ENCODE measurements at regions not wholly inside any gene's neighbourhood (a gene's known extent, or its start where the extent isn't known, plus 50 kb on each side); places are given as distances from the start of the nearest gene placed in this dataset.
"Not testable (repeated sequence)": the region's sequence is repeated elsewhere in the genome, so short reads cannot be mapped to it uniquely, and the experiment has no call there.

GRCh38 chr15:69869291-69869690 lies 228.4 kb downstream of the TLE3 start:
- Histone ChIP-seq H3K9me3 (ENCODE audit: control insufficient read depth in 5 of 5, low read length in 5 of 5) (peaks cover 6 to 20% (median 17%) of the 10 kb centered on the region in 5 donors), H3K4me1 (ENCODE audit: control insufficient read depth in 5 of 5, insufficient read depth in 5 of 5, low read length in 5 of 5) (no peaks in the 10 kb centered on the region), H3K27ac (ENCODE audit: low read depth, low read length) (no peak overlapping the region), H3K9ac (ENCODE audit: low read length in 5 of 5) (no peak overlapping the region), H3K27me3 (ENCODE audit: control insufficient read depth in 5 of 5, insufficient read depth in 4 of 5, low read length in 5 of 5) (peaks cover 0 to 6% (median 0%) of the 10 kb centered on the region in 5 donors), H3K36me3 (ENCODE audit: control insufficient read depth in 5 of 5, insufficient read depth in 5 of 5, low read length in 5 of 5) (no peaks in the 10 kb centered on the region), H3K4me3 (ENCODE audit: low read depth in 1 of 5, low read length in 5 of 5) (no peak overlapping the region)

GRCh38 chr15:69869881-69870505 lies 227.7 kb downstream of the TLE3 start:
- H3K9ac ChIP-seq (ENCODE audit: low read length in 5 of 5) = no peak overlapping the region
- H3K9me3 ChIP-seq (ENCODE audit: control insufficient read depth in 5 of 5, low read length in 5 of 5) = peaks cover 6 to 24% (median 23%) of the 10 kb centered on the region in 5 donors
- no peaks in the 10 kb centered on the region for H3K4me1 ChIP-seq (ENCODE audit: control insufficient read depth in 5 of 5, insufficient read depth in 5 of 5, low read length in 5 of 5)
- peaks cover 0 to 6% (median 0%) of the 10 kb centered on the region in 5 donors for H3K27me3 ChIP-seq (ENCODE audit: control insufficient read depth in 5 of 5, insufficient read depth in 4 of 5, low read length in 5 of 5)
- no peaks in the 10 kb centered on the region for H3K36me3 ChIP-seq (ENCODE audit: control insufficient read depth in 5 of 5, insufficient read depth in 5 of 5, low read length in 5 of 5)
- no peak overlapping the region for H3K4me3 ChIP-seq (ENCODE audit: low read depth in 1 of 5, low read length in 5 of 5)
- H3K27ac ChIP-seq (ENCODE audit: low read depth, low read length) = no peak overlapping the region

- H3K27ac ChIP-seq (ENCODE audit: low read depth, low read length) = no peak overlapping the region
- peaks cover 0 to 6% (median 0%) of the 10 kb centered on the region in 5 donors for H3K27me3 ChIP-seq (ENCODE audit: control insufficient read depth in 5 of 5, insufficient read depth in 4 of 5, low read length in 5 of 5)
- H3K4me1 ChIP-seq (ENCODE audit: control insufficient read depth in 5 of 5, insufficient read depth in 5 of 5, low read length in 5 of 5) = no peaks in the 10 kb centered on the region
- no peak overlapping the region for H3K4me3 ChIP-seq (ENCODE audit: low read depth in 1 of 5, low read length in 5 of 5)
- no peak overlapping the region for H3K9ac ChIP-seq (ENCODE audit: low read length in 5 of 5)
- H3K9me3 ChIP-seq (ENCODE audit: control insufficient read depth in 5 of 5, low read length in 5 of 5) = peaks cover 8 to 28% (median 24%) of the 10 kb centered on the region in 5 donors
- no peaks in the 10 kb centered on the region for H3K36me3 ChIP-seq (ENCODE audit: control insufficient read depth in 5 of 5, insufficient read depth in 5 of 5, low read length in 5 of 5)
Observed at GRCh38 chr15:69871511-69872134, 226.1 kb downstream of the TLE3 start.

- H3K27ac ChIP-seq (ENCODE audit: low read depth, low read length) = no peak overlapping the region
- peaks cover 8 to 28% (median 24%) of the 10 kb centered on the region in 5 donors for H3K9me3 ChIP-seq (ENCODE audit: control insufficient read depth in 5 of 5, low read length in 5 of 5)
- peak overlapping the region in 2 of 5 donors; percentile 0 to 34 for H3K4me3 ChIP-seq (ENCODE audit: low read depth in 1 of 5, low read length in 5 of 5)
- peaks cover 0 to 6% (median 0%) of the 10 kb centered on the region in 5 donors for H3K27me3 ChIP-seq (ENCODE audit: control insufficient read depth in 5 of 5, insufficient read depth in 4 of 5, low read length in 5 of 5)
- H3K4me1 ChIP-seq (ENCODE audit: control insufficient read depth in 5 of 5, insufficient read depth in 5 of 5, low read length in 5 of 5) = no peaks in the 10 kb centered on the region
- H3K36me3 ChIP-seq (ENCODE audit: control insufficient read depth in 5 of 5, insufficient read depth in 5 of 5, low read length in 5 of 5) = no peaks in the 10 kb centered on the region
- no peak overlapping the region for H3K9ac ChIP-seq (ENCODE audit: low read length in 5 of 5)
Observed at GRCh38 chr15:69873807-69874206, 223.9 kb downstream of the TLE3 start.

GRCh38 chr15:69874321-69874720 lies 223.4 kb downstream of the TLE3 start:
- Histone ChIP-seq H3K36me3 (ENCODE audit: control insufficient read depth in 5 of 5, insufficient read depth in 5 of 5, low read length in 5 of 5) (no peaks in the 10 kb centered on the region), H3K27ac (ENCODE audit: low read depth, low read length) (no peak overlapping the region), H3K9ac (ENCODE audit: low read length in 5 of 5) (no peak overlapping the region), H3K4me3 (ENCODE audit: low read depth in 1 of 5, low read length in 5 of 5) (peak overlapping the region in 1 of 5 donors; percentile 34), H3K9me3 (ENCODE audit: control insufficient read depth in 5 of 5, low read length in 5 of 5) (peaks cover 8 to 28% (median 24%) of the 10 kb centered on the region in 5 donors), H3K4me1 (ENCODE audit: control insufficient read depth in 5 of 5, insufficient read depth in 5 of 5, low read length in 5 of 5) (no peaks in the 10 kb centered on the region), H3K27me3 (ENCODE audit: control insufficient read depth in 5 of 5, insufficient read depth in 4 of 5, low read length in 5 of 5) (peaks cover 0 to 6% (median 0%) of the 10 kb centered on the region in 5 donors)

GRCh38 chr15:69876064-69876940 lies 221.4 kb downstream of the TLE3 start:
- Histone ChIP-seq H3K27me3 (ENCODE audit: control insufficient read depth in 5 of 5, insufficient read depth in 4 of 5, low read length in 5 of 5) (peaks cover 0 to 6% (median 0%) of the 10 kb centered on the region in 5 donors), H3K4me1 (ENCODE audit: control insufficient read depth in 5 of 5, insufficient read depth in 5 of 5, low read length in 5 of 5) (no peaks in the 10 kb centered on the region), H3K4me3 (ENCODE audit: low read depth in 1 of 5, low read length in 5 of 5) (no peak overlapping the region), H3K9me3 (ENCODE audit: control insufficient read depth in 5 of 5, low read length in 5 of 5) (peaks cover 8 to 28% (median 24%) of the 10 kb centered on the region in 5 donors), H3K27ac (ENCODE audit: low read depth, low read length) (no peak overlapping the region), H3K36me3 (ENCODE audit: control insufficient read depth in 5 of 5, insufficient read depth in 5 of 5, low read length in 5 of 5) (no peaks in the 10 kb centered on the region), H3K9ac (ENCODE audit: low read length in 5 of 5) (no peak overlapping the region)

- not testable (repeated sequence) for H3K4me3 ChIP-seq (ENCODE audit: low read depth in 1 of 5, low read length in 5 of 5); H3K9me3 ChIP-seq (ENCODE audit: control insufficient read depth in 5 of 5, low read length in 5 of 5); H3K27ac ChIP-seq (ENCODE audit: low read depth, low read length); H3K9ac ChIP-seq (ENCODE audit: low read length in 5 of 5); H3K27me3 ChIP-seq (ENCODE audit: control insufficient read depth in 5 of 5, insufficient read depth in 4 of 5, low read length in 5 of 5); H3K36me3 ChIP-seq (ENCODE audit: control insufficient read depth in 5 of 5, insufficient read depth in 5 of 5, low read length in 5 of 5); H3K4me1 ChIP-seq (ENCODE audit: control insufficient read depth in 5 of 5, insufficient read depth in 5 of 5, low read length in 5 of 5)
Observed at GRCh38 chr15:69879963-69880362, 217.8 kb downstream of the TLE3 start.

GRCh38 chr15:69880571-69881301 lies 217.0 kb downstream of the TLE3 start:
- H3K4me1 ChIP-seq (ENCODE audit: control insufficient read depth in 5 of 5, insufficient read depth in 5 of 5, low read length in 5 of 5) = no peaks in the 10 kb centered on the region
- peaks cover 0 to 4% (median 0%) of the 10 kb centered on the region in 5 donors for H3K9me3 ChIP-seq (ENCODE audit: control insufficient read depth in 5 of 5, low read length in 5 of 5)
- no peak overlapping the region for H3K27ac ChIP-seq (ENCODE audit: low read depth, low read length)
- peaks cover 0 to 11% (median 10%) of the 10 kb centered on the region in 5 donors for H3K27me3 ChIP-seq (ENCODE audit: control insufficient read depth in 5 of 5, insufficient read depth in 4 of 5, low read length in 5 of 5)
- no peak overlapping the region for H3K4me3 ChIP-seq (ENCODE audit: low read depth in 1 of 5, low read length in 5 of 5)
- H3K36me3 ChIP-seq (ENCODE audit: control insufficient read depth in 5 of 5, insufficient read depth in 5 of 5, low read length in 5 of 5) = no peaks in the 10 kb centered on the region
- no peak overlapping the region for H3K9ac ChIP-seq (ENCODE audit: low read length in 5 of 5)

- no peaks in the 10 kb centered on the region for H3K4me1 ChIP-seq (ENCODE audit: control insufficient read depth in 5 of 5, insufficient read depth in 5 of 5, low read length in 5 of 5)
- H3K9ac ChIP-seq (ENCODE audit: low read length in 5 of 5) = no peak overlapping the region
- no peak overlapping the region for H3K4me3 ChIP-seq (ENCODE audit: low read depth in 1 of 5, low read length in 5 of 5)
- no peak overlapping the region for H3K27ac ChIP-seq (ENCODE audit: low read depth, low read length)
- H3K9me3 ChIP-seq (ENCODE audit: control insufficient read depth in 5 of 5, low read length in 5 of 5) = peaks cover 0 to 4% (median 0%) of the 10 kb centered on the region in 5 donors
- peaks cover 0 to 12% (median 10%) of the 10 kb centered on the region in 5 donors for H3K27me3 ChIP-seq (ENCODE audit: control insufficient read depth in 5 of 5, insufficient read depth in 4 of 5, low read length in 5 of 5)
- H3K36me3 ChIP-seq (ENCODE audit: control insufficient read depth in 5 of 5, insufficient read depth in 5 of 5, low read length in 5 of 5) = no peaks in the 10 kb centered on the region
Observed at GRCh38 chr15:69881302-69881670, 216.4 kb downstream of the TLE3 start.
